K562 (cell line): ENCODE measurements at regions not wholly inside any gene's neighbourhood (a gene's known extent, or its start where the extent isn't known, plus 50 kb on each side); places are given as distances from the start of the nearest gene placed in this dataset.

ENCODE experiments used
- ATAC-seq: fragments of 200-7000 bp; cut with Tn5 transposase; 3 replicates; pipeline ENCODE4 v1.9.1; 2020; ENCODE audit warnings: moderate library complexity
- BruUV-seq: library from RNA; stranded (reverse); fragments of 400-500 nt; replicated peaks from 2 replicates; lab custom pipeline; 2021; lab: Mats Ljungman, UMichigan
- CTCF ChIA-PET: fragments of 300-600 bp; formaldehyde crosslinking; extraction: SDS; loops from one replicate; lab custom pipeline; 2021; ENCODE audit warnings: low intra/inter-chr PET ratio; lab: Yijun Ruan, JAX
- POLR2A ChIA-PET: fragments of 300-600, 350-650 bp; sonication (Branson Sonifier 250); formaldehyde crosslinking; extraction: SDS; loops from one replicate; lab custom pipeline; 2021; ENCODE audit warnings: antibody characterized with exemption, inconsistent platforms; lab: Yijun Ruan, JAX
- DNase-seq, 4 experiments: peaks; one replicate each; pipeline versions ENCODE4 v3.0.0 to v3.0.0-alpha.2; 2011 to 2018; ENCODE audit warnings: low spot score in 3 of 4, mixed read lengths in 3 of 4; ENCODE audit errors: extremely low read depth in 1 of 4
- FAIRE-seq: peaks from 2 replicates; lab custom pipeline; 2011; peaks lifted over from hg19 to GRCh38; lab: Jason Lieb, UNC
- H2AFZ ChIP-seq: 2 replicates; pipeline ENCODE4 v1.6.0; 2011; ENCODE audit warnings: low read depth, low read length, control low read depth, inconsistent platforms
- H3K27ac ChIP-seq: fragments of 200-600 bp; 3 replicates; pipeline ENCODE4 v1.8.0; 2011; ENCODE audit warnings: low read depth, mild to moderate bottlenecking, control low read depth, inconsistent platforms, low read length, moderate library complexity, mixed read lengths; ENCODE audit errors: extremely low read depth
- H3K27me3 ChIP-seq, 2 experiments: fragments of 300-600 bp in 1 of 2; 2 replicates in 1 of 2; 3 replicates in 1 of 2; pipeline versions ENCODE4 v1.6.0 to v1.8.0; 2011; ENCODE audit warnings: inconsistent platforms in 2 of 2, low read length in 2 of 2, mild to moderate bottlenecking in 1 of 2, mixed read lengths in 1 of 2, moderate library complexity in 1 of 2; ENCODE audit not compliant: control insufficient read depth in 2 of 2, insufficient read depth in 2 of 2
- H3K36me3 ChIP-seq: fragments of 300-600 bp; 3 replicates; pipeline ENCODE4 v1.8.0; 2011; ENCODE audit warnings: mild to moderate bottlenecking, low read length, inconsistent platforms; ENCODE audit not compliant: control insufficient read depth, insufficient read depth
- H3K4me1 ChIP-seq, 2 experiments: fragments of 200-600 bp in 1 of 2; replicated peaks in 1 of 2; 2 replicates in 1 of 2; 3 replicates in 1 of 2; pipeline versions ENCODE4 v1.5.1 to v1.8.0; 2011; ENCODE audit warnings: inconsistent platforms in 2 of 2, low read length in 2 of 2, mild to moderate bottlenecking in 1 of 2, mixed read lengths in 1 of 2, moderate library complexity in 1 of 2; ENCODE audit not compliant: control insufficient read depth in 2 of 2, insufficient read depth in 2 of 2
- H3K4me2 ChIP-seq: 2 replicates; pipeline ENCODE4 v1.6.1; 2011; ENCODE audit warnings: low read length, control low read depth, inconsistent platforms, mixed read lengths; ENCODE audit not compliant: insufficient read depth
- H3K4me3 ChIP-seq: fragments of 200-600 bp; sonication (generic), shearing (Covaris generic); 2 replicates; pipeline ENCODE4 v1.5.1; 2016; ENCODE audit warnings: control low read depth, inconsistent platforms
- H3K79me2 ChIP-seq: fragments of 200-600 bp; 3 replicates; pipeline ENCODE4 v1.8.0; 2011; ENCODE audit warnings: low read length, inconsistent platforms; ENCODE audit not compliant: control insufficient read depth, insufficient read depth
- H3K9ac ChIP-seq, 2 experiments: 2 replicates each; pipeline versions ENCODE4 v1.6.0 to v1.6.1; 2011; ENCODE audit warnings: low read depth in 2 of 2, low read length in 2 of 2, control low read depth in 1 of 2, inconsistent platforms in 1 of 2, mild to moderate bottlenecking in 1 of 2, mixed read lengths in 1 of 2; ENCODE audit not compliant: insufficient read depth in 1 of 2
- H3K9me1 ChIP-seq: one replicate; pipeline ENCODE4 v1.6.0; 2011; ENCODE audit warnings: inconsistent platforms, mild to moderate bottlenecking, low read length, moderate library complexity; ENCODE audit not compliant: control insufficient read depth, insufficient read depth
- H3K9me3 ChIP-seq: replicated peaks from 2 replicates; pipeline ENCODE4 v1.5.1; 2011; ENCODE audit warnings: low read depth, low read length, inconsistent platforms; ENCODE audit not compliant: control insufficient read depth, insufficient read depth
- H4K20me1 ChIP-seq: replicated peaks from 2 replicates; pipeline ENCODE4 v1.6.1; 2011; ENCODE audit warnings: low read length, inconsistent platforms, mixed read lengths; ENCODE audit not compliant: control insufficient read depth, insufficient read depth
- FOSL1 ChIP-seq: fragments of 200-800 bp; sonication (Bioruptor generic); conservative IDR thresholded peaks from 2 replicates; pipeline ENCODE4 v1.6.1; 2016; ENCODE audit warnings: missing genetic modification characterization, missing compliant biosample characterization
- GTF2E2 ChIP-seq: fragments of 200-800 bp; sonication (Bioruptor generic); IDR thresholded peaks from 2 replicates; pipeline ENCODE4 v1.6.1; 2016; ENCODE audit warnings: missing genetic modification characterization, missing compliant biosample characterization
- PHF8 ChIP-seq: fragments of 200-600 bp; sonication (generic); IDR thresholded peaks from 2 replicates; pipeline ENCODE4 v1.6.1; 2012; ENCODE audit warnings: mixed run types, mild to moderate bottlenecking, inconsistent platforms, low read length, moderate library complexity, borderline replicate concordance
- POLR2H ChIP-seq: IDR thresholded peaks from 2 replicates; pipeline ENCODE4 v1.6.1; 2016; ENCODE audit warnings: missing genetic modification characterization, low read depth, mild to moderate bottlenecking, control low read depth, missing compliant biosample characterization, moderate library complexity
- SAP30 ChIP-seq: fragments of 200-600 bp; sonication (generic); IDR thresholded peaks from 2 replicates; pipeline ENCODE4 v1.6.1; 2012; ENCODE audit warnings: borderline replicate concordance, low read depth, mild to moderate bottlenecking, moderate library complexity, low read length, control low read depth, inconsistent platforms; ENCODE audit not compliant: insufficient read depth, poor library complexity, severe bottlenecking
- STAT5B ChIP-seq: fragments of 250-450 bp; sonication (Bioruptor Pico); IDR thresholded peaks from 2 replicates; pipeline ENCODE4 v1.8.0; 2021; ENCODE audit warnings: mild to moderate bottlenecking, inconsistent platforms
- TCF3 ChIP-seq: sonication (generic); formaldehyde crosslinking; IDR thresholded peaks from 2 replicates; pipeline ENCODE4 v1.4.0; 2020; ENCODE audit warnings: mild to moderate bottlenecking, missing genetic modification reagents
- ZNF212 ChIP-seq: fragments of 450-650 bp; formaldehyde crosslinking; IDR thresholded peaks from 2 replicates; pipeline ENCODE4 v1.4.0; 2020; ENCODE audit warnings: mild to moderate bottlenecking
- ZNF217 ChIP-seq: sonication (generic); formaldehyde crosslinking; IDR thresholded peaks from 2 replicates; pipeline ENCODE4 v1.8.0; 2022; ENCODE audit warnings: mild to moderate bottlenecking, missing genetic modification reagents
- ZNF316 ChIP-seq: fragments of 450-650 bp; IDR thresholded peaks from 2 replicates; pipeline ENCODE4 v1.6.1; 2016
- ZNF445 ChIP-seq: fragments of 250-450 bp; sonication (Bioruptor Pico); IDR thresholded peaks from 2 replicates; pipeline ENCODE4 v1.4.0; 2020; ENCODE audit warnings: low read depth, mild to moderate bottlenecking, moderate library complexity
- ZNF707 ChIP-seq: fragments of 250-450 bp; sonication (Bioruptor Pico); conservative IDR thresholded peaks from 2 replicates; pipeline ENCODE4 v1.8.0; 2022; ENCODE audit warnings: inconsistent platforms, mild to moderate bottlenecking, moderate library complexity
- ZNF77 ChIP-seq: fragments of 250-450 bp; sonication (Bioruptor Pico); IDR thresholded peaks from 2 replicates; pipeline ENCODE4 v1.5.0; 2020
- ZSCAN32 ChIP-seq: fragments of 450-650 bp; formaldehyde crosslinking; IDR thresholded peaks from 2 replicates; pipeline ENCODE4 v1.4.0; 2020; ENCODE audit warnings: mild to moderate bottlenecking, moderate library complexity
- WGBS: fragments of 100-300 bp; shearing (Covaris generic); methylation state at CpG from one replicate; pipeline ENCODE4 v1.1.6; 2016; ENCODE audit warnings: low coverage, mixed read lengths; ENCODE audit not compliant: insufficient coverage; ENCODE audit errors: missing lambda C conversion rate; 5-methylcytosine and 5-hydroxymethylcytosine counted together
- in situ Hi-C: fragments of 300-500 bp; cut with MboI; formaldehyde crosslinking; loops from 4 replicates; pipeline ENCODE4 v1.15.0; 2018; ENCODE audit warnings: inconsistent platforms, mixed read lengths
- intact Hi-C: fragments of 100-400 bp; cut with micrococcal nuclease; formaldehyde crosslinking; loops from 2 replicates; pipeline ENCODE4 v1.14.2; 2022
- TF ChIP-seq, protein P1 (sequence below): fragments of 450-650 bp; formaldehyde crosslinking; IDR thresholded peaks from 2 replicates; pipeline ENCODE4 v1.4.0; 2022; ENCODE audit warnings: missing genetic modification characterization
- TF ChIP-seq, protein P2 (sequence below): sonication (generic); formaldehyde crosslinking; IDR thresholded peaks from 2 replicates; pipeline ENCODE4 v1.8.0; 2023; ENCODE audit warnings: mild to moderate bottlenecking, missing genetic modification reagents

DNA sequence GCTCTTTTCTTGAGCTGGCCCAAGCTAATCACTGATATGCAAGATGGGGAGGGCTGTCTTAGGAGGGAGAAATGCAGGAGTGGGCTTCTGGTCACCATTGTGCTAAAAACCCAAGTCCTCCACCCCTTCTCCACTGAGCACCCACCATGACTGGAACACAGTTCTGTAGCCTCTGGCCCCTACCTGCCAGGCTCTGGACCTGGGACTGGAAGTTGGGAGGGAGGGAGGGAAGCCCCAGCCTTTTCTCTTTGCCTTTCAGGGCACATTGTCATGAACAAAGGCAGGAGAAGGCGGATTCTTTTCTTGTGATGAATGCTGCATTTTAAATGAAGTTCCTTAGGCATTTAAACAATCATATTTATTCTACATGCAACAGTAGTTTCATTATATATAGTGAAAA, 559.1 kb upstream of the TRPC7 start:
- no peak overlapping the region for H3K9ac ChIP-seq
- no peaks in the 10 kb centered on the region for H3K9me1 ChIP-seq
- no peak overlapping the region for H3K4me2 ChIP-seq
- DNase-seq: no peak
- intact Hi-C loops: no loop called here
- no peaks in the 10 kb centered on the region for H3K4me1 ChIP-seq
- in situ Hi-C loops: no loop called here
- H3K79me2 ChIP-seq: no peaks in the 10 kb centered on the region
- no peaks in the 10 kb centered on the region for H3K9me3 ChIP-seq
- ATAC-seq: no peak
- BruUV-seq: no TSS peak
- POLR2A ChIA-PET: no interaction called here
- FAIRE-seq: no peak
- no peak for TF ChIP-seq ZNF77 (CRISPR knock-in tag)
- no peak for TF ChIP-seq ZSCAN32
- no peak for TF ChIP-seq GTF2E2 (tag)
- TF ChIP-seq PHF8: no peak
- no peak for TF ChIP-seq SAP30
- no peak for TF ChIP-seq STAT5B
- TF ChIP-seq ZNF445 (CRISPR knock-in tag): no peak
- no peak for TF ChIP-seq ZNF217 (CRISPR knock-in tag)
- no peak for TF ChIP-seq POLR2H (tag)
- TF ChIP-seq, protein P1, sequence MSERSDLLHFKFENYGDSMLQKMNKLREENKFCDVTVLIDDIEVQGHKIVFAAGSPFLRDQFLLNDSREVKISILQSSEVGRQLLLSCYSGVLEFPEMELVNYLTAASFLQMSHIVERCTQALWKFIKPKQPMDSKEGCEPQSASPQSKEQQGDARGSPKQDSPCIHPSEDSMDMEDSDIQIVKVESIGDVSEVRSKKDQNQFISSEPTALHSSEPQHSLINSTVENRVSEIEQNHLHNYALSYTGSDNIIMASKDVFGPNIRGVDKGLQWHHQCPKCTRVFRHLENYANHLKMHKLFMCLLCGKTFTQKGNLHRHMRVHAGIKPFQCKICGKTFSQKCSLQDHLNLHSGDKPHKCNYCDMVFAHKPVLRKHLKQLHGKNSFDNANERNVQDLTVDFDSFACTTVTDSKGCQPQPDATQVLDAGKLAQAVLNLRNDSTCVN: no peak
- TF ChIP-seq ZNF707 (CRISPR knock-in tag): no peak
- TF ChIP-seq ZNF212 (CRISPR knock-in tag): no peak
- no peak for TF ChIP-seq ZNF316
- TF ChIP-seq FOSL1 (tag): no peak
- TF ChIP-seq TCF3 (CRISPR knock-in tag): no peak
- TF ChIP-seq, protein P2, sequence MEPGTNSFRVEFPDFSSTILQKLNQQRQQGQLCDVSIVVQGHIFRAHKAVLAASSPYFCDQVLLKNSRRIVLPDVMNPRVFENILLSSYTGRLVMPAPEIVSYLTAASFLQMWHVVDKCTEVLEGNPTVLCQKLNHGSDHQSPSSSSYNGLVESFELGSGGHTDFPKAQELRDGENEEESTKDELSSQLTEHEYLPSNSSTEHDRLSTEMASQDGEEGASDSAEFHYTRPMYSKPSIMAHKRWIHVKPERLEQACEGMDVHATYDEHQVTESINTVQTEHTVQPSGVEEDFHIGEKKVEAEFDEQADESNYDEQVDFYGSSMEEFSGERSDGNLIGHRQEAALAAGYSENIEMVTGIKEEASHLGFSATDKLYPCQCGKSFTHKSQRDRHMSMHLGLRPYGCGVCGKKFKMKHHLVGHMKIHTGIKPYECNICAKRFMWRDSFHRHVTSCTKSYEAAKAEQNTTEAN (CRISPR knock-in tag): no peak
- no peak overlapping the region for H2AFZ ChIP-seq
- no peaks in the 10 kb centered on the region for H3K36me3 ChIP-seq
- 0% methylated on average over 1 of the region's 1 CpG for WGBS
- no peak overlapping the region for H3K27ac ChIP-seq
- CTCF ChIA-PET: no interaction called here
- no peaks in the 10 kb centered on the region for H3K27me3 ChIP-seq
- no peak overlapping the region for H3K4me3 ChIP-seq
- no peaks in the 10 kb centered on the region for H4K20me1 ChIP-seq
